ENCODE measurements at regions not wholly inside any gene's neighbourhood (a gene's known extent, or its start where the extent isn't known, plus 50 kb on each side); places are given as distances from the start of the nearest gene placed in this dataset.

DNA sequence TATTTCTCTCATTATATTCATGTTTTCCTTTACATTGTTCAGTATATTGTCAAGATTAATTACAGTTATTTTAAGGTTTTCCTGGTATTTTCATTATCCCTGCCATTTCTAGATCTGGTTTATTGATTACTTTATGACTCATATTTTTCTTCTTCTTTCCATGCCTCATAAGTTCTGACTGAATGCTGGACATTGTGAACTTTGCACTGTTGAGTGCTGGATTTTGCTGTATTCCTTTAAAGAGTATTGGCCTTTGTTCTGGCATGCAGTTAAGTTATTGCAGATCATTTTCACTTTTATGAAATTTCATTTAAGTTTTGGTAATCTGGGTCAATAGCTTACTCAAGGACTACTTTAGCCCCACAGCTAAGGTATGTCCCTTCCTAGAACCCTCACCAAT lies 73.1 kb downstream of the KLF6 start:
- Histone ChIP-seq H3K36me3 (ENCODE audit: control insufficient read depth, low read length) (no peaks in the 10 kb centered on the region), H4K20me1 (ENCODE audit: control insufficient read depth, insufficient read depth, low read depth, low read length) (no peaks in the 10 kb centered on the region), H3K4me2 (ENCODE audit: low read length) (no peak overlapping the region), H3K4me1 (ENCODE audit: control insufficient read depth, low read length) (no peaks in the 10 kb centered on the region), H3K27ac (ENCODE audit: low read depth, low read length) (no peak overlapping the region), H3K27me3 (ENCODE audit: control insufficient read depth, low read length) (no peaks in the 10 kb centered on the region), H3K4me3 (ENCODE audit: low read length) (no peak overlapping the region), H3K79me2 (ENCODE audit: control insufficient read depth, low read length) (no peaks in the 10 kb centered on the region), H3K9me3 (ENCODE audit: control insufficient read depth, insufficient read depth, low read length) (no peaks in the 10 kb centered on the region), H3K9me2 (replicated peaks; ENCODE audit: control insufficient read depth, low read length) (no peaks in the 10 kb centered on the region), H3F3A (ENCODE audit: control insufficient read depth, insufficient read depth) (no peaks in the 10 kb centered on the region)
- no peak for TF ChIP-seq EZH2phosphoT487 (IDR thresholded peaks at IDR 0.05; ENCODE audit: borderline replicate concordance, low read length)
- TF ChIP-seq, protein P1, sequence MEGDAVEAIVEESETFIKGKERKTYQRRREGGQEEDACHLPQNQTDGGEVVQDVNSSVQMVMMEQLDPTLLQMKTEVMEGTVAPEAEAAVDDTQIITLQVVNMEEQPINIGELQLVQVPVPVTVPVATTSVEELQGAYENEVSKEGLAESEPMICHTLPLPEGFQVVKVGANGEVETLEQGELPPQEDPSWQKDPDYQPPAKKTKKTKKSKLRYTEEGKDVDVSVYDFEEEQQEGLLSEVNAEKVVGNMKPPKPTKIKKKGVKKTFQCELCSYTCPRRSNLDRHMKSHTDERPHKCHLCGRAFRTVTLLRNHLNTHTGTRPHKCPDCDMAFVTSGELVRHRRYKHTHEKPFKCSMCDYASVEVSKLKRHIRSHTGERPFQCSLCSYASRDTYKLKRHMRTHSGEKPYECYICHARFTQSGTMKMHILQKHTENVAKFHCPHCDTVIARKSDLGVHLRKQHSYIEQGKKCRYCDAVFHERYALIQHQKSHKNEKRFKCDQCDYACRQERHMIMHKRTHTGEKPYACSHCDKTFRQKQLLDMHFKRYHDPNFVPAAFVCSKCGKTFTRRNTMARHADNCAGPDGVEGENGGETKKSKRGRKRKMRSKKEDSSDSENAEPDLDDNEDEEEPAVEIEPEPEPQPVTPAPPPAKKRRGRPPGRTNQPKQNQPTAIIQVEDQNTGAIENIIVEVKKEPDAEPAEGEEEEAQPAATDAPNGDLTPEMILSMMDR (IDR thresholded peaks at IDR 0.05; ENCODE audit: low read depth, low read length, poor library complexity, severe bottlenecking): no peak

DNA sequence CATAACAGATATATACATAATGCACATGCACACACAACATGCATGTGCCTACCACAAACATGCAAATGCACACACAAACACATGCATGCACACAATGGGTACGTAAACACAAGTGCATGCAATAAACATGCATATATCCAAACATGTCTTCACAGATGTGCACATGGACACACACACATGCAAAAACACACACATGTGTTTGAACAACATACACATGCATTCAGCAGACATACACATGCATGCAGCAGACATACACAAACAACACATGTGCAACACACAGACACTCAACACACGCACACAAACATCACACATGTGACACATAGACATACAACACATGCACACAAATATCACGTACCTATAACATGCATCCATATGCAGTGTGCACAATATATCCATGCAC lies 74.2 kb downstream of the KLF6 start:
- TF ChIP-seq, protein P1 (IDR thresholded peaks at IDR 0.05; ENCODE audit: low read depth, low read length, poor library complexity, severe bottlenecking): no peak
- TF ChIP-seq EZH2phosphoT487 (IDR thresholded peaks at IDR 0.05; ENCODE audit: borderline replicate concordance, low read length): no peak
- H3K79me2 ChIP-seq (ENCODE audit: control insufficient read depth, low read length): no peaks in the 10 kb centered on the region
- no peaks in the 10 kb centered on the region for H3K36me3 ChIP-seq (ENCODE audit: control insufficient read depth, low read length)
- H3K9me2 ChIP-seq (replicated peaks; ENCODE audit: control insufficient read depth, low read length): no peaks in the 10 kb centered on the region
- no peaks in the 10 kb centered on the region for H4K20me1 ChIP-seq (ENCODE audit: control insufficient read depth, insufficient read depth, low read depth, low read length)
- H3K4me3 ChIP-seq (ENCODE audit: low read length): no peak overlapping the region
- H3K9me3 ChIP-seq (ENCODE audit: control insufficient read depth, insufficient read depth, low read length): no peaks in the 10 kb centered on the region
- no peaks in the 10 kb centered on the region for H3K4me1 ChIP-seq (ENCODE audit: control insufficient read depth, low read length)
- no peak overlapping the region for H3K27ac ChIP-seq (ENCODE audit: low read depth, low read length)
- no peak overlapping the region for H3K4me2 ChIP-seq (ENCODE audit: low read length)
- H3F3A ChIP-seq (ENCODE audit: control insufficient read depth, insufficient read depth): no peaks in the 10 kb centered on the region
- H3K27me3 ChIP-seq (ENCODE audit: control insufficient read depth, low read length): no peaks in the 10 kb centered on the region

DNA sequence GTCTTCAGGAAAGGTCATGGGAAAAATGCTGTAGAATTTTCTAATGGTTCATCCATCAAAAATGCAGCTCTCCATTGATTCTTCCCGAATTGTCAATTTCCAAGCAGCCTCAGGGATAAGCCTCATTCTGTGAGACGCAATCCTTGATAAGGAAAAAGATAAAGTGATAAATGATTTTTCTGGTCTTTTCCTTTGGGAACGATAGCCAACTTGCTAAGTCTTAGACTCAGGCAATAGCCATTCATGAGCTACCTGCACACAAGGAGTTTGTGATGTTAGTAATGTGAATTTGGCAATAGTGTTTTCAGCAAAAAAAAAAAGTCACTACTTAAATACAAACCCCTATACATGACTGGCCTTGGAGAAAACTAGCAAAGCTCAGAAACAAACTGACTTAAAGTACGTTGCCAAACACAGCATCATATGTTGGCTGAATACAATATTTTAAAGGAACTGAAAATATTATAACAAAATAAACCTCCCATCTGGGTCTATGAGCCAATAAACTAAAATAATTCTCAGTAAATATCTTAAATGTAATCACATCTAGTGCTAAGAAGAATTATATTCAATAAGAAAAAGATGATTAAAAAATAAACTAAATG lies 75.5 kb downstream of the KLF6 start:
- Histone ChIP-seq H3K27me3 (ENCODE audit: control insufficient read depth, low read length) (no peaks in the 10 kb centered on the region), H4K20me1 (ENCODE audit: control insufficient read depth, insufficient read depth, low read depth, low read length) (no peaks in the 10 kb centered on the region), H3K4me2 (ENCODE audit: low read length) (no peak overlapping the region), H3K36me3 (ENCODE audit: control insufficient read depth, low read length) (no peaks in the 10 kb centered on the region), H3K9me2 (replicated peaks; ENCODE audit: control insufficient read depth, low read length) (no peaks in the 10 kb centered on the region), H3K4me1 (ENCODE audit: control insufficient read depth, low read length) (0 out of 2 replicates have a peak, but pooled peaks cover 3% of the 10 kb centered on the region), H3K4me3 (ENCODE audit: low read length) (no peak overlapping the region), H3K79me2 (ENCODE audit: control insufficient read depth, low read length) (no peaks in the 10 kb centered on the region), H3K9me3 (ENCODE audit: control insufficient read depth, insufficient read depth, low read length) (no peaks in the 10 kb centered on the region), H3K27ac (ENCODE audit: low read depth, low read length) (no peak overlapping the region), H3F3A (ENCODE audit: control insufficient read depth, insufficient read depth) (no peaks in the 10 kb centered on the region)
- no peak for TF ChIP-seq EZH2phosphoT487 (IDR thresholded peaks at IDR 0.05; ENCODE audit: borderline replicate concordance, low read length)
- TF ChIP-seq, protein P1 (IDR thresholded peaks at IDR 0.05; ENCODE audit: low read depth, low read length, poor library complexity, severe bottlenecking): no peak
